Left lung (tissue), 4 donors: ENCODE measurements at regions not wholly inside any gene's neighbourhood (a gene's known extent, or its start where the extent isn't known, plus 50 kb on each side); places are given as distances from the start of the nearest gene placed in this dataset.
"Not testable (repeated sequence)": the region's sequence is repeated elsewhere in the genome, so short reads cannot be mapped to it uniquely, and the experiment has no call there.

Experiments used
- ATAC-seq: fragments of 200-7000 bp; cut with Tn5 transposase; one replicate; pipeline ENCODE4 v1.9.1; 2020; ENCODE audit warnings: moderate library complexity
- DNase-seq, 4 donors: peaks; one replicate each; pipeline ENCODE4 v3.0.0-alpha.2; 2013 to 2020
- H3K27ac ChIP-seq, 2 donors: fragments of 200-600 bp; sonication (generic) in 1 of 2; one replicate each; pipeline versions ENCODE4 v1.5.0 to v1.8.0; 2020 to 2021
- H3K27me3 ChIP-seq, 2 donors: fragments of 200-600 bp; sonication (generic) in 1 of 2; one replicate each; pipeline versions ENCODE4 v1.5.0 to v1.8.0; 2020 to 2021
- H3K36me3 ChIP-seq, 2 donors: fragments of 200-600 bp; sonication (generic) in 1 of 2; one replicate each; pipeline versions ENCODE4 v1.5.0 to v1.8.0; 2020 to 2021
- H3K4me1 ChIP-seq, 2 donors: fragments of 200-600 bp; one replicate each; pipeline ENCODE4 v1.8.0; 2021
- H3K4me3 ChIP-seq, 2 donors: fragments of 200-600 bp; sonication (generic) in 1 of 2; one replicate each; pipeline versions ENCODE4 v1.5.0 to v1.8.0; 2020 to 2021; ENCODE audit warnings: mild to moderate bottlenecking in 1 of 2
- H3K9me3 ChIP-seq, 2 donors: fragments of 200-600 bp; sonication (generic) in 1 of 2; one replicate each; pipeline versions ENCODE4 v1.5.0 to v1.8.0; 2020 to 2021
- intact Hi-C, 2 donors: fragments of 100-400 bp; cut with DNase I; formaldehyde crosslinking; loops; one replicate each; pipeline versions ENCODE4 v1.11.2 to v1.14.2; 2022
- TF ChIP-seq, protein P1 (sequence below), 2 donors: fragments of 200-600 bp; sonication (generic) in 1 of 2; IDR thresholded peaks; one replicate each; pipeline versions ENCODE4 v1.5.0 to v1.8.0; 2021; ENCODE audit warnings: antibody characterized with exemption in 2 of 2
- donor health status: DM: no; HTN: yes; CAD: no.
- donor health status: DM: no; HTN: no; CAD: no.

DNA sequence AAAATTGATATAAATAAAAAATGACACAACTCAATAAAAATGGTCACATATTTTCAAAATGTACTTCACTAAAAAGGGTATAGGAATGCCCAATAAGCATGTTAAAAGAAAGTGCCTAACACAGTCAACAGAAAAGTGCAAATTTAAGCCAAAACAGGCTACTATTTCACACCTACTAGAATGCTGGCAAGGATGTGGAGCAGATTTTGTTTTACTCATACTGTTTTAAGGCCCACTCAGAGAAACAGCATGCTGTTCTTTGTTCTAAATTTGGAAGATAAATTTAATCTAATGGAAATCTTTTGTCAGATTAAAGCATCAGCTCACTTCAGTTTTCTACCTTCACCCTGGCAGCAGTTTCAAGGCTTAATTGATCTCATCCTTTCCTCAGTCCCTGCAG, 576.8 kb upstream of the HS3ST1 start:
- Histone ChIP-seq H3K9me3 (peaks cover 0 to 3% of the 10 kb centered on the region in 2 donors), H3K27ac (no peak overlapping the region), H3K27me3 (no peaks in the 10 kb centered on the region), H3K36me3 (no peaks in the 10 kb centered on the region), H3K4me3 (no peak overlapping the region), H3K4me1 (no peaks in the 10 kb centered on the region)
- intact Hi-C loops, result no loop called here
- ATAC-seq (no peak), DNase-seq (no peak)
- TF ChIP-seq, protein P1, sequence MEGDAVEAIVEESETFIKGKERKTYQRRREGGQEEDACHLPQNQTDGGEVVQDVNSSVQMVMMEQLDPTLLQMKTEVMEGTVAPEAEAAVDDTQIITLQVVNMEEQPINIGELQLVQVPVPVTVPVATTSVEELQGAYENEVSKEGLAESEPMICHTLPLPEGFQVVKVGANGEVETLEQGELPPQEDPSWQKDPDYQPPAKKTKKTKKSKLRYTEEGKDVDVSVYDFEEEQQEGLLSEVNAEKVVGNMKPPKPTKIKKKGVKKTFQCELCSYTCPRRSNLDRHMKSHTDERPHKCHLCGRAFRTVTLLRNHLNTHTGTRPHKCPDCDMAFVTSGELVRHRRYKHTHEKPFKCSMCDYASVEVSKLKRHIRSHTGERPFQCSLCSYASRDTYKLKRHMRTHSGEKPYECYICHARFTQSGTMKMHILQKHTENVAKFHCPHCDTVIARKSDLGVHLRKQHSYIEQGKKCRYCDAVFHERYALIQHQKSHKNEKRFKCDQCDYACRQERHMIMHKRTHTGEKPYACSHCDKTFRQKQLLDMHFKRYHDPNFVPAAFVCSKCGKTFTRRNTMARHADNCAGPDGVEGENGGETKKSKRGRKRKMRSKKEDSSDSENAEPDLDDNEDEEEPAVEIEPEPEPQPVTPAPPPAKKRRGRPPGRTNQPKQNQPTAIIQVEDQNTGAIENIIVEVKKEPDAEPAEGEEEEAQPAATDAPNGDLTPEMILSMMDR (IDR thresholded peaks at IDR 0.05), result no peak

DNA sequence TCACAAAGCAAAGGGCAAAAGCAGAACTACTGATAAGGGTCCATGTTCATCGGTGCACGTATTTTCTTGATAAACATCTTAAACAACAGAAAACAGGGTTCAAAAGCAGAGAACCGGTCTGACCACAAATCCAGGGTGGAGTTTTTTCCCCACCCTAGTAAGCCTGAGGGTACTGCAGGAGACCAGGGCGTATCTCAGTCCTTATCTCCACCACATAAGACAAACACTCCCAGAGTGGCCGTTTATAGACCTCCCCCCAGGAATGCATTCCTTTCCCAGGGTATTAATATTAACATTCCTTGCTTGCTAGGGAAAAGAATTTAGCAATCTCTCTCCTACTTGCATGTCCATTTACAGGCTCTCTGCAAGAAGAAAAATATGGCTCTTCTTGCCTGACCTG, 567.9 kb upstream of the HS3ST1 start:
- ATAC-seq, intact Hi-C loops: not testable (repeated sequence)

DNA sequence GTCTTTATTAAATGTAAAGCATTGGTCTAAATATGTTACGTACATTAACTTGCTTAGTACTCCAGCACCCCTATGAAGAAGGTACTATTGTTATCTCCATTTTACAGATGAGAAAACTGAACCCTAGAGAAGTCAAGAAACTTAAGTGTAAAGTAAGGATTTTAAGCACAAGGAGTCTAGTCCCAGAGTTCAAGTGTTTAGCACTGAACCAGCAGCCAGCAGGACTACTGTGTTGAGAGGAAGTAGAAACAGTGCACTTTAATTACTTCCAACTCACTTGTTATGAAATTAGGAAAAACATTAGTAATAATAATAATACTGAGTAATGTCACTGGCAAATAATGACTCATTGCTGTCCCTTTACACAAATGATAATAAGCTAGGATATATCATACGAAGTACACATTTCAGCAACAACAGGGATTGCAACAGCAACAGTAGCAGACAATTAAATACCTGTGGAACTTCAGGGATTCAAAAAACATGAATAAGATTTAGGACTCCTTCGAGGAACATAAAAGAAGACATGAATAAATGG, 548.1 kb upstream of the HS3ST1 start:
- H3K9me3 ChIP-seq, result no peaks in the 10 kb centered on the region
- intact Hi-C loops, result no loop called here
- H3K36me3 ChIP-seq, result no peaks in the 10 kb centered on the region
- DNase-seq (no peak), ATAC-seq (no peak)
- no peaks in the 10 kb centered on the region for H3K4me1 ChIP-seq
- no peaks in the 10 kb centered on the region for H3K27me3 ChIP-seq
- TF ChIP-seq, protein P1 (IDR thresholded peaks at IDR 0.05), result no peak
- H3K27ac ChIP-seq, result no peak overlapping the region
- no peak overlapping the region for H3K4me3 ChIP-seq

More for the DNA sequence above, 567.9 kb upstream of the HS3ST1 start:
- peaks cover 0 to 39% of the 10 kb centered on the region in 2 donors for H3K9me3 ChIP-seq
- not testable (repeated sequence) for H3K27me3 ChIP-seq, H3K4me3 ChIP-seq, H3K27ac ChIP-seq, H3K4me1 ChIP-seq, DNase-seq, H3K36me3 ChIP-seq

DNA sequence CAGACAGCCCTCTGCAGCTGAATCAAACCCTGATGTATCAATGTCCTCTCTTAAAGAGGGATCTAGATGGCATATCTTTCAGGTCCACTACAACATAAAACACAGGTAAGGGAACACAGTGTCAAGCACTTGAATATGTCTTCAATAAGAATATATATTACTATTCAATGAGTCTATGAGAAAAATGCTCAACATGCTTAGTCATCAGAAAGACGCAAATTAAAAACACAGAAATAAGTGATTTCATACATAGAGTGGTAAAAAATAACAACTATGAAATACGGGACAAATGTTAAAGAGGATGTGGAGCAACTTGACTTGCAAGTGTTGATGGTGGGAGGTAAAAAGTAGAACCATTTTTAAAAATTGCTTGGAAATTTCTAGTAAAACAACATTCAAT, 544.6 kb upstream of the HS3ST1 start:
- H3K4me3 ChIP-seq, result no peak overlapping the region
- TF ChIP-seq, protein P1 (IDR thresholded peaks at IDR 0.05), result no peak
- intact Hi-C loops, result no loop called here
- no peaks in the 10 kb centered on the region for H3K36me3 ChIP-seq
- ATAC-seq (no peak), DNase-seq (no peak)
- H3K27ac ChIP-seq, result no peak overlapping the region
- H3K27me3 ChIP-seq, result no peaks in the 10 kb centered on the region
- H3K4me1 ChIP-seq, result no peaks in the 10 kb centered on the region
- no peaks in the 10 kb centered on the region for H3K9me3 ChIP-seq

DNA sequence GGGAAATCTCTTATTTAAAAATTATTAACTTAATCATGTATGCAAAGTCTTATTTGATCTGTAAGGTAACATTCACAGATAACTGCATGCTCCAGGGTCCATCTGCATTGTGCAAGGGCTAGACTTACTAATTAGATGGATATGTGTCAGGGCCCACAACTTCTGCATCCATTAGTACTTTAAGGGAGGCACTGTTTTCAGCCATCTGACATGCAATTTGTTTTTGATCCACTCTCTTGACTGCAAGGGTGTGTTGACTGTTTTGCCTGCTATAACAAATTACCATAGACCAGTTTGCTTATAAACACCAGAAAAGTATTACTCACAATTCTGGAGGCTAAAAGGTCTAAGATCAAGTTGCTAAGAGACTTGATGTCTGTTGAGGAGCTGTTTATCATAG, 542.1 kb upstream of the HS3ST1 start:
- DNase-seq (no peak), ATAC-seq (no peak)
- Histone ChIP-seq H3K27ac (no peak overlapping the region), H3K9me3 (no peaks in the 10 kb centered on the region), H3K27me3 (no peaks in the 10 kb centered on the region), H3K4me1 (no peaks in the 10 kb centered on the region), H3K36me3 (no peaks in the 10 kb centered on the region), H3K4me3 (no peak overlapping the region)
- TF ChIP-seq, protein P1 (IDR thresholded peaks at IDR 0.05), result no peak
- intact Hi-C loops, result no loop called here

DNA sequence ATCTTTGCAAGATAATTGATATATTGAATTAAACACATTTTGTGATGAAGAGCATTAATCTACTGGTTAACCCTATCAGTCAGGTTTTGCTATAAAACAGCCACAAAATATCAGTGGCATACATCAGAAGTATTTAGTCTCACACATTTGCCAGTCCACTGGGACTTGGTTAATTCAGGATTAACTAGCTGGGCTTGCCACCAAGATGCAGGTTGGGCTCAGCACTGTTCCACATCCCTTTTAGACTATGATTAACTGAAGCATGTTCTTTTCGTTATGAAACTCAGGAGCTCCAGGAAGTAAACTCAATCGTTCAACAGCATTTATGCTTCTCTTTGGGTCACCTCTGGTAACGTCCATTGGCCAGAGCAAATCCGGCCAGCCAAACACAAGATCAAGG, 538.1 kb upstream of the HS3ST1 start:
- TF ChIP-seq, protein P1 (IDR thresholded peaks at IDR 0.05), result no peak
- intact Hi-C loops, result no loop called here
- no peaks in the 10 kb centered on the region for H3K27me3 ChIP-seq
- no peak for DNase-seq
- H3K4me3 ChIP-seq, result no peak overlapping the region
- no peak overlapping the region for H3K27ac ChIP-seq
- no peaks in the 10 kb centered on the region for H3K4me1 ChIP-seq
- H3K9me3 ChIP-seq, result no peaks in the 10 kb centered on the region
- ATAC-seq, result no peak
- no peaks in the 10 kb centered on the region for H3K36me3 ChIP-seq
